Endothelial cell of umbilical vein (primary cell): ENCODE measurements at regions not wholly inside any gene's neighbourhood (a gene's known extent, or its start where the extent isn't known, plus 50 kb on each side); places are given as distances from the start of the nearest gene placed in this dataset.

Experiments
- BruUV-seq: library from RNA; stranded (reverse); fragments of 400-500 nt; replicated peaks from 2 replicates; lab custom pipeline; 2021; lab: Mats Ljungman, UMichigan
- CTCF ChIA-PET: fragments of 300-600, 350-600 bp; sonication (Branson Sonifier 250); formaldehyde crosslinking; loops from one replicate; lab custom pipeline; 2021; ENCODE audit warnings: antibody characterized with exemption, inconsistent platforms; lab: Charles Lee
- POLR2A ChIA-PET: fragments of 300-600, 350-600 bp; sonication (Branson Sonifier 250); formaldehyde crosslinking; loops from one replicate; lab custom pipeline; 2021; ENCODE audit warnings: antibody characterized with exemption, inconsistent platforms; lab: Charles Lee
- DNase-seq: peaks from one replicate; pipeline ENCODE4 v3.0.0-alpha.2; 2011; ENCODE audit warnings: low read depth, low spot score
- FAIRE-seq: peaks from 2 replicates; lab custom pipeline; 2011; peaks lifted over from hg19 to GRCh38; lab: Jason Lieb, UNC
- H2AFZ ChIP-seq: 2 replicates; pipeline ENCODE4 v1.6.0; 2012; ENCODE audit warnings: low read depth, low read length, control low read depth, inconsistent platforms
- H3K27ac ChIP-seq: 2 replicates; pipeline ENCODE4 v1.5.1; 2011; ENCODE audit warnings: low read depth, mild to moderate bottlenecking, control low read depth, low read length, moderate library complexity; ENCODE audit not compliant: insufficient read depth
- H3K27me3 ChIP-seq, 2 experiments: 2 replicates each; pipeline versions ENCODE4 v1.6.0 to v1.6.1; 2011; ENCODE audit warnings: low read length in 2 of 2, mixed read lengths in 1 of 2; ENCODE audit not compliant: control insufficient read depth in 2 of 2, insufficient read depth in 2 of 2
- H3K36me3 ChIP-seq, 2 experiments: 2 replicates in 1 of 2; 3 replicates in 1 of 2; pipeline ENCODE4 v1.5.1; 2011; ENCODE audit warnings: low read length in 2 of 2, mild to moderate bottlenecking in 1 of 2, moderate library complexity in 1 of 2; ENCODE audit not compliant: control insufficient read depth in 2 of 2, insufficient read depth in 2 of 2; ENCODE audit errors: extremely low read depth in 1 of 2
- H3K4me1 ChIP-seq: 3 replicates; pipeline ENCODE4 v1.5.1; 2011; ENCODE audit warnings: mild to moderate bottlenecking, low read length; ENCODE audit not compliant: control insufficient read depth, insufficient read depth; ENCODE audit errors: extremely low read depth
- H3K4me2 ChIP-seq: 2 replicates; pipeline ENCODE4 v1.6.1; 2011; ENCODE audit warnings: low read length, control low read depth, mixed read lengths; ENCODE audit not compliant: insufficient read depth
- H3K4me3 ChIP-seq, 3 experiments: fragments of 200-600 bp in 1 of 3; sonication (generic), shearing (Covaris generic) in 1 of 3; replicated peaks in 1 of 3; 2 replicates each; pipeline ENCODE4 v1.5.1; 2011 to 2016; ENCODE audit warnings: control low read depth in 3 of 3, low read length in 3 of 3, mild to moderate bottlenecking in 2 of 3, inconsistent platforms in 1 of 3, low read depth in 1 of 3, moderate library complexity in 1 of 3; ENCODE audit not compliant: insufficient read depth in 1 of 3
- H3K79me2 ChIP-seq: 2 replicates; pipeline ENCODE4 v1.6.0; 2012; ENCODE audit warnings: low read length, inconsistent platforms; ENCODE audit not compliant: control insufficient read depth, insufficient read depth
- H3K9ac ChIP-seq: replicated peaks from 2 replicates; pipeline ENCODE3; 2011; ENCODE audit warnings: low read length, control low read depth; ENCODE audit not compliant: insufficient read depth; ENCODE audit errors: extremely low read depth
- H3K9me1 ChIP-seq: replicated peaks from 3 replicates; pipeline ENCODE4 v1.6.0; 2011; ENCODE audit warnings: mild to moderate bottlenecking, low read length; ENCODE audit not compliant: control insufficient read depth, insufficient read depth; ENCODE audit errors: extremely low read depth
- H3K9me3 ChIP-seq: replicated peaks from 2 replicates; pipeline ENCODE4 v1.5.1; 2012; ENCODE audit warnings: low read length, inconsistent platforms; ENCODE audit not compliant: control insufficient read depth, insufficient read depth
- H4K20me1 ChIP-seq: replicated peaks from 2 replicates; pipeline ENCODE3; 2011; ENCODE audit warnings: mild to moderate bottlenecking, low read length; ENCODE audit not compliant: control insufficient read depth, insufficient read depth; ENCODE audit errors: extremely low read depth
- CTCF ChIP-seq, 2 donors: IDR thresholded peaks; 1 replicate in 1 of 2; 2 replicates in 1 of 2; pipeline ENCODE4 v1.5.1; 2011; ENCODE audit warnings: low read length in 2 of 2, mild to moderate bottlenecking in 2 of 2, moderate library complexity in 2 of 2, control low read depth in 1 of 2, inconsistent platforms in 1 of 2, low read depth in 1 of 2; ENCODE audit not compliant: insufficient read depth in 1 of 2; ENCODE audit errors: extremely low read depth in 1 of 2
- EZH2 ChIP-seq: IDR thresholded peaks from 2 replicates; pipeline ENCODE4 v1.6.1; 2012; ENCODE audit warnings: borderline replicate concordance, low read depth, mild to moderate bottlenecking, moderate library complexity, low read length, inconsistent platforms; ENCODE audit not compliant: severe bottlenecking
- FOS ChIP-seq: IDR thresholded peaks from 2 replicates; pipeline ENCODE4 v1.6.1; 2011; ENCODE audit warnings: mild to moderate bottlenecking, low read length, moderate library complexity, borderline replicate concordance; ENCODE audit not compliant: insufficient read depth
- GATA2 ChIP-seq: IDR thresholded peaks from 2 replicates; pipeline ENCODE4 v1.7.0; 2011; ENCODE audit warnings: low read depth, mild to moderate bottlenecking, moderate library complexity, mixed read lengths, low read length; ENCODE audit not compliant: insufficient read length, insufficient read depth
- JUN ChIP-seq: IDR thresholded peaks from 2 replicates; pipeline ENCODE4 v1.6.1; 2011; ENCODE audit warnings: borderline replicate concordance, low read depth; ENCODE audit not compliant: insufficient read length, insufficient read depth
- MAX ChIP-seq: IDR thresholded peaks from 2 replicates; pipeline ENCODE4 v1.6.1; 2011; ENCODE audit not compliant: insufficient read depth, insufficient read length
- MYC ChIP-seq: IDR thresholded peaks from one replicate; pipeline ENCODE4 v1.6.1; 2011; ENCODE audit warnings: mild to moderate bottlenecking, low read depth, low read length
- POLR2A ChIP-seq: IDR thresholded peaks from 2 replicates; pipeline ENCODE4 v1.6.1; 2012; ENCODE audit warnings: low read depth, mild to moderate bottlenecking, control low read depth, low read length
- POLR2AphosphoS5 ChIP-seq: IDR thresholded peaks from 2 replicates; pipeline ENCODE4 v1.6.1; 2012; ENCODE audit warnings: low read depth, mild to moderate bottlenecking, control low read depth, low read length, moderate library complexity; ENCODE audit not compliant: insufficient read depth
- dilution Hi-C: fragments of 300-500 bp; cut with MboI; formaldehyde crosslinking; loops from one replicate; pipeline ENCODE4 v1.15.0; 2019; ENCODE audit warnings: low sequenced_read_pairs; ENCODE audit not compliant: extremely low pct_ligation_motif_present
- intact Hi-C: fragments of 100-400 bp; cut with micrococcal nuclease; formaldehyde crosslinking; loops from one replicate; pipeline ENCODE4 v1.10.0; 2022

- ChIA-PET CTCF (no interaction called here), POLR2A (no interaction called here)
- FAIRE-seq (no peak), DNase-seq (no peak)
- Histone ChIP-seq H4K20me1 (no peaks in the 10 kb centered on the region), H3K36me3 (no peaks in the 10 kb centered on the region), H3K4me3 (no peak overlapping the region), H2AFZ (no peak overlapping the region), H3K27ac (no peak overlapping the region), H3K9me1 (no peaks in the 10 kb centered on the region), H3K27me3 (peaks cover 2 to 4% of the 10 kb centered on the region in 2 experiments), H3K9me3 (no peaks in the 10 kb centered on the region), H3K4me2 (no peak overlapping the region), H3K4me1 (peaks cover 10% of the 10 kb centered on the region), H3K9ac (no peak overlapping the region), H3K79me2 (no peaks in the 10 kb centered on the region)
- dilution Hi-C loops (no loop called here), intact Hi-C loops (no loop called here)
- TF ChIP-seq GATA2 (no peak), POLR2AphosphoS5 (no peak), EZH2 (no peak), JUN (no peak), MYC (no peak), FOS (no peak), MAX (no peak), POLR2A (no peak), CTCF (IDR thresholded peaks at IDR 0.05; ENCODE audit: extremely low read depth in 1 of 2, insufficient read depth in 1 of 2, low read depth in 1 of 2, low read length in 2 of 2) (no peak)
- BruUV-seq, result no TSS peak
Measured at GRCh38 chr9:99353408-99353807, 131.3 kb downstream of the SEC61B start.
